ENCODE measurements at regions not wholly inside any gene's neighbourhood (a gene's known extent, or its start where the extent isn't known, plus 50 kb on each side); places are given as distances from the start of the nearest gene placed in this dataset.

GRCh38 chr14:26867171-26867757 lies 269.4 kb upstream of the NOVA1 start:
- H2BK15ac ChIP-seq (ENCODE audit: low read depth, low read length): no peak overlapping the region
- H4K91ac ChIP-seq (ENCODE audit: insufficient read depth, low read depth, low read length): no peak overlapping the region
- ChIA-PET CTCF (no interaction called here), POLR2A (ENCODE audit: unreplicated experiment) (no interaction called here)
- in situ Hi-C loops (cut with MboI; ENCODE audit: low sequenced_read_pairs) (no loop called here), dilution Hi-C loops (cut with HindIII; ENCODE audit: low sequenced_read_pairs, unreplicated experiment) (no loop called here), intact Hi-C loops (cut with micrococcal nuclease) (no loop called here)
- H3K36me3 ChIP-seq (ENCODE audit: control insufficient read depth, insufficient read depth, low read length): no peaks in the 10 kb centered on the region
- H4K20me1 ChIP-seq (ENCODE audit: insufficient read depth, low read length): no peaks in the 10 kb centered on the region
- H3K18ac ChIP-seq (ENCODE audit: low read depth, low read length): no peak overlapping the region
- H4K8ac ChIP-seq (ENCODE audit: low read depth in 2 of 2, low read length in 2 of 2): no peak overlapping the region
- WGBS, 2 experiments (ENCODE audit: extremely low coverage in 2 of 2, insufficient read length in 1 of 2): no CpG with 5 or more reads among the region's 6 CpGs
- no peak overlapping the region for H2AK5ac ChIP-seq (ENCODE audit: low read depth, low read length)
- H3K27me3 ChIP-seq (ENCODE audit: control insufficient read depth, insufficient read depth, low read length): no peaks in the 10 kb centered on the region
- H4K5ac ChIP-seq (ENCODE audit: low read depth, low read length): no peak overlapping the region
- no TSS peak for BruUV-seq (replicated peaks)
- no peak overlapping the region for H2BK120ac ChIP-seq (ENCODE audit: low read depth, low read length)
- no peak overlapping the region for H2AK9ac ChIP-seq (replicated peaks; ENCODE audit: low read depth, low read length, poor library complexity)
- no peak overlapping the region for H3K27ac ChIP-seq (ENCODE audit: insufficient read depth, low read length)
- H3K4me2 ChIP-seq (ENCODE audit: low read depth, low read length): no peak overlapping the region
- H2BK20ac ChIP-seq (ENCODE audit: low read depth, low read length): no peak overlapping the region
- H2BK5ac ChIP-seq (ENCODE audit: low read depth, low read length, poor library complexity, severe bottlenecking): no peak overlapping the region
- H3K4ac ChIP-seq (ENCODE audit: low read depth, low read length): no peak overlapping the region
- H3K56ac ChIP-seq (ENCODE audit: extremely low read depth, insufficient read depth, low read length): no peak overlapping the region
- TF ChIP-seq NFE2L2 (IDR thresholded peaks at IDR 0.05; ENCODE audit: low read depth, low read length) (no peak), FOS (IDR thresholded peaks at IDR 0.05; ENCODE audit: low read depth, low read length) (no peak), MXI1 (IDR thresholded peaks at IDR 0.05; ENCODE audit: borderline replicate concordance, low read depth, low read length) (no peak)
- DNase-seq: no peak
- H3K9ac ChIP-seq (ENCODE audit: low read depth, low read length): no peak overlapping the region
- no peak overlapping the region for H2AFZ ChIP-seq (replicated peaks; ENCODE audit: low read length, poor library complexity)
- H3K4me1 ChIP-seq (ENCODE audit: control insufficient read depth, insufficient read depth, low read length): no peaks in the 10 kb centered on the region
- H3K4me3 ChIP-seq (ENCODE audit: insufficient read depth, low read depth, low read length): no peak overlapping the region
- H3K79me1 ChIP-seq (ENCODE audit: low read depth in 1 of 2, low read length in 2 of 2): no peaks in the 10 kb centered on the region
- no peak overlapping the region for H3K23ac ChIP-seq (ENCODE audit: low read depth, low read length)
- no peaks in the 10 kb centered on the region for H3K9me1 ChIP-seq (ENCODE audit: insufficient read depth, low read length)
- H3K9me3 ChIP-seq (ENCODE audit: control insufficient read depth, insufficient read depth, low read length): no peaks in the 10 kb centered on the region
- no peak for ATAC-seq (ENCODE audit: low read depth)
- H3K14ac ChIP-seq (replicated peaks; ENCODE audit: low read depth, low read length): no peak overlapping the region

All from IMR-90 (cell line).